Parathyroid adenoma (tissue), 2 donors: ENCODE measurements at regions not wholly inside any gene's neighbourhood (a gene's known extent, or its start where the extent isn't known, plus 50 kb on each side); places are given as distances from the start of the nearest gene placed in this dataset.

ENCODE experiments used
- H2AFZ ChIP-seq: fragments of 300-600 bp; sonication (generic); one replicate; pipeline ENCODE4 v1.7.0; 2017; ENCODE audit warnings: antibody characterized with exemption, mild to moderate bottlenecking
- H3K27ac ChIP-seq: fragments of 300-600 bp; sonication (generic); one replicate; pipeline ENCODE4 v1.7.0; 2017
- H3K27me3 ChIP-seq: fragments of 300-600 bp; sonication (generic); one replicate; pipeline ENCODE4 v1.7.0; 2017; ENCODE audit warnings: low read length; ENCODE audit not compliant: control insufficient read depth, insufficient read depth
- H3K36me3 ChIP-seq: fragments of 300-600 bp; sonication (generic); one replicate; pipeline ENCODE4 v1.7.0; 2017; ENCODE audit warnings: low read length; ENCODE audit not compliant: control insufficient read depth, insufficient read depth
- H3K4me1 ChIP-seq: fragments of 300-600 bp; sonication (generic); one replicate; pipeline ENCODE4 v1.7.0; 2017; ENCODE audit warnings: control low read depth
- H3K4me2 ChIP-seq: fragments of 300-600 bp; sonication (generic); one replicate; pipeline ENCODE4 v1.7.0; 2017; ENCODE audit warnings: low read length
- H3K4me3 ChIP-seq: fragments of 300-600 bp; sonication (generic); one replicate; pipeline ENCODE4 v1.7.0; 2017; ENCODE audit warnings: low read depth, low read length
- H3K79me2 ChIP-seq: fragments of 300-600 bp; sonication (generic); one replicate; pipeline ENCODE4 v1.7.0; 2017; ENCODE audit warnings: control low read depth
- H3K9ac ChIP-seq: fragments of 300-600 bp; sonication (generic); one replicate; pipeline ENCODE4 v1.7.0; 2017; ENCODE audit warnings: mild to moderate bottlenecking
- H3K9me3 ChIP-seq: fragments of 300-600 bp; sonication (generic); one replicate; pipeline ENCODE4 v1.7.0; 2017; ENCODE audit warnings: low read length; ENCODE audit not compliant: control insufficient read depth
- TF ChIP-seq, protein P1 (sequence below): fragments of 300-600 bp; sonication (generic); IDR thresholded peaks from one replicate; pipeline ENCODE4 v1.7.0; 2017; ENCODE audit warnings: antibody characterized with exemption, mild to moderate bottlenecking
- donor health status: primary hyperparathyroidism.

DNA sequence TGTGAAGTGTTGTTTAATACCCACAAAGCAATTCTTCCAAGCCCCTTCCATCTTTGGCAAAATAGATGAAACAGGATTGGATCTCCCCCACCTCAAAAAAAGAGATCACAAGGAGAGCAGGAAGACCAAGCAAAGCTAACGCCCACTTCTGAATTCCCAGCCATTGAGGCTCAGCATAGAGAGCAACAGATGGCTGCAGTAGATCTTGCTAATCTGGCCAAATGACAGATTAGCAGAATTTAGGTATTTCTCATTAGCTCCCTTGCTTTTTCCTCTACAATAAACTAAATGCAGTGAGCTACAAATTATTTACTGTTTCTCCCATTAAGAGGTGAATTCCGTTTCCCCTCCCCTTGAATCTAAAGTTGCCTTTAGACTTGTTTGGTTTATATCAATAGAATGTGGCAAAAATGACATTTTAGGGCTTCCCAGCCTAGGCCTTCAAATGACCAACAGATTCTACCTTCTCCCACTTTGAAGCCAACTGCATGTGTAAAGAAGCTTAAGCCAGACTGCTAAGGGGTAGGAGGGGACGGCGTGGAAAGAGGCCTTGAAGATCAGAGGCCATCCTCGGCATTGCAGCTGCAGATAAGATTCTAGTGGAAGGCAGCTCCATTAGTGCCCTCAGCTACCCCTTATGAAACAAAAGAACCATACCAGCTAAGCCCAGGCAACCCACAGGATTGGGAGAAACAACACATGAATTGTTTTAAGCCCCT is 56.8 kb upstream of the CPEB4 start:
- Histone ChIP-seq H3K27ac (peak overlapping the region; percentile 92), H3K4me3 (no peak overlapping the region), H2AFZ (peak overlapping the region; percentile 13), H3K9ac (no peak overlapping the region), H3K27me3 (no peaks in the 10 kb centered on the region), H3K36me3 (no peaks in the 10 kb centered on the region), H3K79me2 (peaks cover 4% of the 10 kb centered on the region), H3K4me1 (peaks cover 94% of the 10 kb centered on the region), H3K9me3 (no peaks in the 10 kb centered on the region), H3K4me2 (no peak overlapping the region)
- TF ChIP-seq, protein P1, sequence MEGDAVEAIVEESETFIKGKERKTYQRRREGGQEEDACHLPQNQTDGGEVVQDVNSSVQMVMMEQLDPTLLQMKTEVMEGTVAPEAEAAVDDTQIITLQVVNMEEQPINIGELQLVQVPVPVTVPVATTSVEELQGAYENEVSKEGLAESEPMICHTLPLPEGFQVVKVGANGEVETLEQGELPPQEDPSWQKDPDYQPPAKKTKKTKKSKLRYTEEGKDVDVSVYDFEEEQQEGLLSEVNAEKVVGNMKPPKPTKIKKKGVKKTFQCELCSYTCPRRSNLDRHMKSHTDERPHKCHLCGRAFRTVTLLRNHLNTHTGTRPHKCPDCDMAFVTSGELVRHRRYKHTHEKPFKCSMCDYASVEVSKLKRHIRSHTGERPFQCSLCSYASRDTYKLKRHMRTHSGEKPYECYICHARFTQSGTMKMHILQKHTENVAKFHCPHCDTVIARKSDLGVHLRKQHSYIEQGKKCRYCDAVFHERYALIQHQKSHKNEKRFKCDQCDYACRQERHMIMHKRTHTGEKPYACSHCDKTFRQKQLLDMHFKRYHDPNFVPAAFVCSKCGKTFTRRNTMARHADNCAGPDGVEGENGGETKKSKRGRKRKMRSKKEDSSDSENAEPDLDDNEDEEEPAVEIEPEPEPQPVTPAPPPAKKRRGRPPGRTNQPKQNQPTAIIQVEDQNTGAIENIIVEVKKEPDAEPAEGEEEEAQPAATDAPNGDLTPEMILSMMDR, result no peak

DNA sequence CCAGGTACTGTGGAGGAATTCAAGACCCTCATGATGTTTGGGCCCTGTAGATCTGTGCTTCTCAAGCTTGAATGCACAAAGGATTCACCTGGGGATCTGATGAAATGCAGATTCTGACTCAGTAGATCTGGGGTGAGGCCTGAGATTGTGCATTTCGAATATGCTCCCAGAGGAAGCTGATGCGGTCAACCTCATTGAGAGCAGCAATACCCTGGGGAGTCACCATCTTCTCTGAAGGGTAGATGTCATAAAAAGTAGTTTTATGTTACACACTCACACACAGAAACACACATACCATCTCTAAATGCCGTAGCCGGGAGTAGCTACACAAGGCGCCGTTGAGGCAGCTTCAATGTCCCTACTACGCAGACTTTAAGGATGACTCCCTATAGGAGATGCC is 55.8 kb upstream of the CPEB4 start:
- Histone ChIP-seq H2AFZ (no peak overlapping the region), H3K9me3 (no peaks in the 10 kb centered on the region), H3K79me2 (peaks cover 4% of the 10 kb centered on the region), H3K4me1 (peaks cover 87% of the 10 kb centered on the region), H3K4me2 (no peak overlapping the region), H3K4me3 (no peak overlapping the region), H3K27me3 (no peaks in the 10 kb centered on the region), H3K36me3 (no peaks in the 10 kb centered on the region), H3K27ac (peak overlapping the region; percentile 92), H3K9ac (no peak overlapping the region)
- TF ChIP-seq, protein P1, result no peak

DNA sequence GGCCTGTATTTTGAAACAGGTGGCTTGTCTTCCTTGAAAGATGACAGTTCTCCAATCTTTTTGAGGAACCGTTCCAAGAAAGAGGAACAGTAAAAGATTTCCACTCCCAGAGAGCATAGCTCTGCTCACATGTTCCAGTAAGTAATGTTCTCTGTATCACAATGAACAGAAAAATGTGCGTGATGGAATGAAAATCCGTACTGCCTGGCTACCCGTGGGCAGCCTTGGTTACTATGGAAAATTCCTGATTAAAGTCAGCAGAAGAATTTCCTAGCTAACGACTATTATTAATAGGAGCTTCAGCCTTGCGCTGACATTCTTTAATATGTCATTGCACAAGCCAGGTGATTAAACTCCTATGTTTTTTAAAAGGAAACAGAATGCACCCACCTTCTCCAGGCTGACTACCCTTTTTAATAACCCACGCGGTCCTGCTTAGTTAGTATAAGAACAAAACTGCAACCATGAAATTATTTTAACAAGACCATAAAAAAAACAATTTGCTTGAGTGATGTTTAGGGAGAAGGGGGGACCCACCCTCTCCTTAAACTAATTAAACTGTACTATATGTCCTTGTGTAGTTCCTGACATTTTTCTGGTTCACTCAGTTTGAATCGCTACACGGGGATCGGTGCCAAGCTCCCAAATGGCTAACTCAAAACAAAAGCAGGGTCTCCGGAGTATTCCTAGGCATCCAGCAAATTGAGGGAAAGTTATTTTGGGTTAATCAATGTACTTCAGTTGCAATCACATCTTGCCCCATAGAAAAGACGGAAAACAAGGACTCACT is 54.8 kb upstream of the CPEB4 start:
- TF ChIP-seq, protein P1, result no peak
- H3K27me3 ChIP-seq, result no peaks in the 10 kb centered on the region
- H3K9ac ChIP-seq, result no peak overlapping the region
- H3K4me3 ChIP-seq, result no peak overlapping the region
- peaks cover 77% of the 10 kb centered on the region for H3K4me1 ChIP-seq
- H2AFZ ChIP-seq, result peak overlapping the region; percentile 63
- H3K79me2 ChIP-seq, result peaks cover 4% of the 10 kb centered on the region
- no peak overlapping the region for H3K4me2 ChIP-seq
- peak overlapping the region; percentile 43 for H3K27ac ChIP-seq
- H3K36me3 ChIP-seq, result no peaks in the 10 kb centered on the region
- H3K9me3 ChIP-seq, result no peaks in the 10 kb centered on the region

DNA sequence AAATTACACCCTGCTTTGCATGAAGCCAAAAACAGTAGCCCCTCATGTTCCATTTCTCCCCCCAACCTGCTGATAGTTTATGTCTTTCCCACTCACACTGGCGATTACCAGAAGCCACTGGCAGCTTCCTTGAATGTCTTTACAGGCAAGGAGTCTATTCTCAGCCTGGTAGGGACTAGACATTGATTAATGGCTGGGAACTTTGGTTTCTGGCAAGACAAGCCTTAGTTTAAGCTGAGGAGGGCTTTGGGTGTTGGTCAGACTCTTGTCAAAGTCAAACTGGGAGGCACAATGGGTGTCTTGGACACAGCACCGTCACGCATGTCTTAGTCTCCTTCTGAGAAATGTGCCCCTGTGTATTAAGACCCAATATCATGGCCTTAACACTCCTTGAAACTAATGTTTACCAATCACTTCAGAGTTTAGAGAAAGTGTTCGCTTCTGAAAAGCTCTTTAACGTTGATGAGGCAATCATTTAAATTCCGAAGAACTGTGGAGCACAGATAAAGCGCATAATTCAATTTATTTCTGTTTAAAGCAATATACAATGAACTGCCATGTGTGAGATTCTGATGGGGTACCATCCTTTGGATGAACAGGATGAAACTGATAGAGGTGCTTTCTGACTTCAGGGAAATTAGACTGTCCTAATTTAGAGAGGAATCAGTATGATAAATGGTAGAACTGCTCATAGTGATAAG is 53.9 kb upstream of the CPEB4 start:
- Histone ChIP-seq H3K79me2 (peaks cover 4% of the 10 kb centered on the region), H3K4me2 (no peak overlapping the region), H3K27ac (peak overlapping the region; percentile 43), H3K9me3 (no peaks in the 10 kb centered on the region), H2AFZ (peak overlapping the region; percentile 63), H3K27me3 (no peaks in the 10 kb centered on the region), H3K36me3 (no peaks in the 10 kb centered on the region), H3K9ac (no peak overlapping the region), H3K4me1 (peaks cover 68% of the 10 kb centered on the region), H3K4me3 (no peak overlapping the region)
- TF ChIP-seq, protein P1, result no peak
